GM03348 (cell line): ENCODE measurements at regions not wholly inside any gene's neighbourhood (a gene's known extent, or its start where the extent isn't known, plus 50 kb on each side); places are given as distances from the start of the nearest gene placed in this dataset.

Experiments
- DNase-seq: peaks from one replicate; pipeline ENCODE4 v3.0.0; 2012; ENCODE audit warnings: low spot score

- peak; percentile 41 for DNase-seq
These were observed 333.7 kb downstream of the SEC14L1 start for GRCh38 chr17:77474292-77474988.

DNA sequence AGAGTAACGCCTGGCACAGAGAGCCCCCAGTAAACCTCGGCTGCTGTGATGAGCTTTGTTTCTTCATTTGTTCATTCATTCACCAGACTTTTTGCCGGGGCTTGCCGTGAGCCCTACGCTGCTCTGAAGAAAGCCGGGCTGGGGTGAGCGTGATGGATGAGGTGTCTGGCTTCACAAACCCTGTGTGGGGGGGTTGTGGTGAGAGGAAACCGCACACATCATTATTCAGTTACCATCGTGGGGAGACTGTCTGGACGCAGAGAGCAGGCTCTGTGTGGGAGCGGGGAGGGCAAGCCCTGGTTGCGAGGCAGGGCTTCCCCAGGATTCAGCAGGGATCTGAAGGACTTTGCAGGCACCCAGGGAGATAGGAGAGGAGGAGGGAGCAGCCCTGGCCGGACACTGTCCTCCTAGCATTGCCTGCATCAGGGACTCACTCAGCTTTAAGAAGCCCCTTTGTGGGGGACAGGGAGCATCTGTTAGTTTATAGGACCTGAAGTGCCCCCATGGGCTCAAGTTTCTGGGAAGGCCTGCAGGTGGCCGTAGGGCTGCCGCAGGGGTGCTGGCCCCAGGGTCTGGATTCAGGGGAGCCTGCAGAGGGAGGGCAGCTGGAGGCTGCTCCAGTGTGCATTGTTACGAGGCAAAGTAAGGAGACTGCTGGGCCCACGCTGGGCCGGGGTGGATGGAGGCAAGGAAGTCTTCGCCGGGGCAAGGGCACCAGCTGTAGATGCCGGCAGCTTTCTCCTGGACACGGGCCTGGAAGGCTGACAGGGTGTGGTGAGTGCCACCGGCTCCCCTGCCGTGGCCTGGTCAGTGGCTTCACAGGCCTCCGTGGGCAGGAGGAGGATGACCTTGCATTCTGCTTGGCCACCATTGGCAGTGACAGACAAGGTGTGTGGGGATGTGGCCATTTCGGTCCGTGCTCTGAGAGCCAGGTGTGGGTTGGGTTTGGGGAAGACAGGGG is 334.5 kb downstream of the SEC14L1 start:
- DNase-seq: peak; percentile 82

DNA sequence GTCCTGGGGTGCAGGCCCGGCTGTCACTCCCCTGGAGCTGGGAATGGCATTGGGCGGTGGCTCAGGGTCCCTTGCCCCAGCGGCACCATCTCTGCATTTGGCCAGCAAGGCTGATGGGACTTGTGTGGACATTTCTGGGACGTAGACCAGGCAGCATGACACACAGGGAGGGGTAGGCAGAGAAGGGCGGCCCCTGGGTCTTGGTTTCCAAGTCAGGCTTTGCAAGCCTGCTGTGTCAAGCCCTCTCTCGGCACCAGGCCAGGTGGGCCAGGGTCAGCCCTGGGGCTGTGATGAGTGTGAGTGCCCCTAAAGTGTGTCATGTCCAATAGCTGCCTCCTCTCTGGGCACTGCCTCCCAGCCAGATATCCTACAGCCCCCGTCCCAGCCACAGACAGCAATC is 335.2 kb downstream of the SEC14L1 start:
- DNase-seq: no peak

DNA sequence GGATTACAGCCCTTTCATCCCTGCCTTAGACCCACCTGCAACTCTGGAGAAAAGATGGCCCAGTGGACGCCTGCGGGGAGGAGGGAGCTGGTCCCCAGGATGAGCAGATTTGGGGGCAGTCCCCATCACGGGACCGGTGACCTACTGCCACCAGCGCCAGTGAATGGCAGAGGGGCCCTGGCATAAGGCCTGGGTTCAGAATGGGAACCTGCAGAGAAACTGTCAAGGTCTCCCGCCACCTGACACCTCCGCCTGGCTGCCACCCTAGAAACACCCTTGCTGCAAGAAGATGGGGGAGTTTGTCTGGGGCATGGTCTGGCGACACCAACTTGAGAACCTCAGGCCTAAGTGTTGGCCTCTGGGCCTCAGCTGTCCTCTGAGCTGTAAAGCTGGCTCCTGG is 335.7 kb downstream of the SEC14L1 start:
- no peak for DNase-seq

DNA sequence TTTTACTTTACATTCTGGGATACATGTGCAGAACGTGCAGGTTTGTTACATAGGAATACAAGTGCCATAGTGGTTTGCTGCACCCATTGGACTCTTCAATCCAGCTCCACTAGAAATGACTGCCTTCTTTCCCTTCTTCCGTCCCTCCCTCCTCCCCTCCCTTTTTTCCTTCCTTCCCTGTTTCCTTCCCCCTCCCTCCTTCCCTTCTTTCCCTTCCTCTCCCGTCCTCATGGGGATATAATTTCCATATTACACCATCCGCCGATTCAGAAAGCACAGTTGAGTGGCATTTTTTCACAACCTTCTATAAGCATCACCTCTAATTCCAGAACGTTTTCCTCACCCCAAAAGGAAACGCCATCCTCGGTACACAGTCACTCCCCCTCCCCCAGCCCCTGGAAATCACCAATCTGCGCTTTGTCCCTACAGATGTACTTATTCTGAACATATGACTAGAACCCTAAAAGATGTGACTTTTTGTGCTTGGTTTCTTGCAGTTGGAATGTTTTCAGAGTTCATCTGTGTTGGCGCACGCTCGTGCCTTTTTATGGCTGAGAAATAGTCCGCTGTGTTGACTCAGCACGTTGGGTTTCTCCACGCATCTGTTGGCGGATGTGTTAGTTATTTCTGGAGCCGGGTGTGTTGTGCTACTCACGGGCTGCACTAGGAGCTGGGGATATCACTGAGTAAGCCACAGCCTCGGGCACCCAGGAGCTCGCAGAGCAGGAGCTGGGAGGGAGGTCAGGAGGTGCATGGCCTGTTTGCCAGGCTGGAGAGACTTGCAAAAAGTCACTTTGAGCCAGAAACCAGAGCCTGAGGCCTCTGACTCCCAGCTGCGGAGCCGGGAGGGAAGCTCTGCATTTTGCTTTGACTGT is 336.4 kb downstream of the SEC14L1 start:
- DNase-seq: peak; percentile 93

DNA sequence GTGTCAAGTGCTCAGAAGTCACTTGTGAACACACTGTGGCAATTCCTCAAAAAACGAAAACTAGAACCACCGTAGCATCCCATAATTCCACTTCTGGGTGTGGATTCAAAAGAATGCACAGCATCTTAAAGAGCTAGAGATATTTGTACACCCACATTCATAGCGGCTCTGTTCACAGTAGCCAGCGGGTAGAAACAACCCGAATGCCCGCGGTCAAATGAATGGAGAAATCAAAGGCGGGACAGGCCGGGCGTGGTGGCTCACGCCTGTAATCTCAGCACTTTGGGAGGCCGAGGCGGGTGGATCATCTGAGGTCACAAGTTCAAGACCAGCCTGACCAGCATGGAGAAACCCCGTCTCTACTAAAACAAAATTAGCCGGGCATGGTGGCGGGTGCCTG is 337.5 kb downstream of the SEC14L1 start:
- DNase-seq: no peak

DNA sequence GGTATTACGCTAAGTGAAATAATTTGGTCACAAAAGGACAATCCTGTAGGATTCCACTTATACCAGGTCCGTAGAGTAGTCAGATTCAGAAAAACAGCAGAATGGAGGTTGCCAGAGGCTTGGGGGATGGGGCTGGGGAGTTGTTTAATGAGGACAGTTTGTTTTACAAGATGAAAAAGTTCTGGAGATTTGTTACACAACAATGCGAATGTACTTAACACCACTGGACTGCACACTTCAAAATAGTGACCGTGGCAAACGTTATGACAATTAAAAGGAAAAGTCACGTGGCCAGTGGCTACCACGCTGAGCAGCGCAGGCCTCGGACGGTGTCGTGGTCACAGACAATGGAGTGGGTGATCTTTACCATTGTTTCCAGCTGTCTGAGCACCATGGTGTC is 338.1 kb downstream of the SEC14L1 start:
- no peak for DNase-seq

DNA sequence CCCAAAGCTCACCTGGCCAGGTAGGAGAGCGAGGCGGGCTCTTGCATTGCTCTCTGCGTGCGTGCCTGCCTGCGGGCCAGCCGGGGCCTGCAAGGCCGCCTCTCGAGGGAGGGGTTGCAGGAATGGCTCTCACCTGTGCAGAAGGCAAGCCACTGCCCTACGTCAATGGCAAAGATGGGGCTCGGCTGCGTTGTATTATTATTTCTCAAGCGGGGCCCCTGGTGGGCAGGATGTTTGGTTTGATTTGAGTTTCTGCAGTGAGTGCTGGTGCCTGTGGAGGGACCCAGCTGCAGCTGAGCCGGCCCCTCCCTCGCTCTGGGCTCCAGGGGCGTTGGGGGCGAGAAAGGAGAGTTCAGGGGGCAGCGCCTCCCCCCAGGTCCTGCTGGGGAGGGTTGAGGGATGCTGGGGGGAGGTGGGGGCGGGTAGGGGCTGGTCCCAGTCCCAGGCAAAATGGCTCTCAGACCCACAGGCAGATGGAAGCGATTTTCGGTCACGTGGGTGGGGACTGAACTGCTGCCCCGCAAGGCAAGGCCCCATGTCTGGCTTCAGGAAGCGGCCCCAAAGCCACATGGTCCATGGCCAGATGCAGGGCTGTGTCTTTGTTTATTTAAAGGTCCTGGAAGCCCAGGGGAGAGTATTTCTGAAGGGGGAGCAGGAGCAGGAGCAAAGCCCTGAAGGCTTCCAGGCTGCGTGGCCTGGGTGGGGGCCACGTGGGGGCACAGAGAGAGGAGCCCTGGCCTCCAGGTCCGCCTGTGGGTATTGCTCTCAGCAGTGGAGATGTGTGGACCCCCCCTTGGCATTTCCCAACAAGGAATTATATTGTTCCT is 338.8 kb downstream of the SEC14L1 start:
- no peak for DNase-seq

- DNase-seq: no peak
These were observed 339.4 kb downstream of the SEC14L1 start for GRCh38 chr17:77480199-77480508.

- no peak for DNase-seq
These were observed 339.9 kb downstream of the SEC14L1 start for GRCh38 chr17:77480509-77481215.

DNA sequence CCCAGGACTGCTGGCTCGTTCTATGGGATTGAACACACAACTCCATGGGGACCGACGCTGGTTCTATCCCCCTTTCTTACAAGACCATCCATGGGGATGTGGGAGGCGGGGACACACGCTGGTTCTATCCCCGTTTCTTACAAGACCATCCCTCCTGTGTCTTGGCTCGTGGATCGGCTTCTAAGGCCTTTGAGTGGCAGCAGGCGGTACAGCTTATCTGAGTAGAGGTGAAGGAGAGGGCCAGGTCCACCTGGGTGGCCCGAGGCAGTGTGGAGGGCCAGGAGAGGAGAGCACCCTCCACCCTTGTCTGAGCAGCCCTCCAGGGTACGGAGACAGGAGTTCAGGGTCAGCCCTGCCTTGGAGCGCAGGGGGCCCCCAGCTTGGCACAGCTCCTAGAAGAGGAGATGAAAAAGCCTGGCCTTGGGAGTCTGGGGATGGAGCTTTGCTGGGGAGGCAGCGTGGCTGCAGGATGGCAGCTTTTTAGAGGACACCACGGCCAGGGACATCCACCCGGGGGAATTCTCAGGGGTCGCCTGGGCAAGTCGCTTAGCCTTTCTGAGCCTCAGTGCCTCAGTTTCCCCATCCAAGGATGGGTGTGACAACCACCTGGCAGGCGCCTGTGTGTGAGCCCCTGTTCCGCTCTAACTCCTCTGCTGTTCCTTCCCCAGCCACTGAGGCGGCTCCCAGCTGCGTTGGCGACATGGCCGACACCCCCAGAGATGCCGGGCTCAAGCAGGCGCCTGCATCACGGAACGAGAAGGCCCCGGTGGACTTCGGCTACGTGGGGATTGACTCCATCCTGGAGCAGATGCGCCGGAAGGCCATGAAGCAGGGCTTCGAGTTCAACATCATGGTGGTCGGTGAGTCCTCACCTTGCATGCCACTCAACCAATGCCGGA is 341.0 kb downstream of the SEC14L1 start:
- DNase-seq: no peak

DNA sequence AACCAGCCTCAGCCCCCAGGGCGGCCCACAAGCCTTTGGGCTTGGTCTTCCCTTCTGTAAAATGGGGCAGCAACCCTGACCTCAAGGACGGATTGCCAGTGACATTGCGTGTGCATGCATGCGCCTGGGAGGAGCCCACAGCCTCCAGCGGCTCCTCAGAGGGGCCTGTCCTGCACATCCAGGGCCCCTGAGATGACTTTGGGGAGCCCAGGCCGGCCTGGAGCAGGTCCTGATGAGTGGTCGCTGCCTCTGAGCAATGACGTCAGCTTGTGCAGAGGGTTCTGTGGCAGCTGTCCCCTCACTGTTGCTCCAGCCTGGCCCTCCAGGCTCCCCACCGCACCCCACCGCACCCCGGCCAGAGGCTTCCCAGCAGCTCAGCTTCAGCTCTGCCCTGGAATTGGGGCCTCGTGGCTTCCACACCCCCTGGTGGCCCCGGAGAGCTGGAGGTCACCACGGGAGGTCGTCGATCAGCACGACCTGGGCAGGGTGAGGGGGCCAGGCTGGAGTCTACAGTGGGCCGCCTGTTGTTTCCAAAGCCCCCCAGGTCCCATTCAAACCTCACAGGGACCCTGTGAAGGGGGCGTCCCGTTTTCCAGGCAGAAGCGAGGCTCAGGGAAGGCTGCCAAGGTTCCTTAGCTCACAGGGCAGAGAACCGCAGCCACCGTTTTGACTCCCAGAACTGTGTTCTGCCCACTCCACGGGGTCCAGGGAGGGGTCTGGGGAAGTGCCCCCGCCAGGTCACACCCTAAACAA is 341.8 kb downstream of the SEC14L1 start:
- no peak for DNase-seq

GRCh38 chr17:77483128-77483598 is 342.4 kb downstream of the SEC14L1 start:
- no peak for DNase-seq

- no peak for DNase-seq
These were observed 343.3 kb downstream of the SEC14L1 start for GRCh38 chr17:77484111-77484510.

GRCh38 chr17:77485089-77485833 is 344.5 kb downstream of the SEC14L1 start:
- DNase-seq: no peak

DNA sequence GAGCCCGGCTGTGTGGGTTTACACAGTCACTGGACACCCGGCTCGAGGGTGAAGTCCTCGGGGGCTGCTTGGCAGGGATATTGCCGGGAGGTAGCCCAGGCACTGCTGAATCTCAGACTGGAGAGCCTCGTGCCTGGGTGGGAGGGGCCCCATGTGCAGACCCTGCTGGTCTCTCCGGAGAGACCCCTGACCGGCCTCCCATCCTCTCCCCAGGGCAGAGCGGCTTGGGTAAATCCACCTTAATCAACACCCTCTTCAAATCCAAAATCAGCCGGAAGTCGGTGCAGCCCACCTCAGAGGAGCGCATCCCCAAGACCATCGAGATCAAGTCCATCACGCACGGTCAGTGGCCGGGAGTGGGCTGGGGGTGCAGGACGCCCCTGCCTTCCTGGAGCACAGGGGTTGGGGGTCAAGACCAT is 346.5 kb downstream of the SEC14L1 start:
- DNase-seq: no peak

GRCh38 chr17:77487677-77488530 is 347.1 kb downstream of the SEC14L1 start:
- DNase-seq: no peak
